ENCODE measurements at regions not wholly inside any gene's neighbourhood (a gene's known extent, or its start where the extent isn't known, plus 50 kb on each side); places are given as distances from the start of the nearest gene placed in this dataset.

- Histone ChIP-seq H3K9me1 (replicated peaks; ENCODE audit: control insufficient read depth, extremely low read depth, insufficient read depth, low read length) (no peaks in the 10 kb centered on the region), H3K9me3 (replicated peaks; ENCODE audit: control insufficient read depth, insufficient read depth, low read length) (peaks cover 3% of the 10 kb centered on the region), H3K9ac (replicated peaks; ENCODE audit: extremely low read depth, insufficient read depth, low read length) (no peak overlapping the region), H3K4me3 (replicated peaks in 1 of 3; ENCODE audit: insufficient read depth in 1 of 3, low read depth in 1 of 3, low read length in 3 of 3) (no peak overlapping the region), H3K4me2 (ENCODE audit: insufficient read depth, low read length) (no peak overlapping the region), H3K79me2 (ENCODE audit: control insufficient read depth, insufficient read depth, low read length) (no peaks in the 10 kb centered on the region), H4K20me1 (replicated peaks; ENCODE audit: control insufficient read depth, extremely low read depth, insufficient read depth, low read length) (no peaks in the 10 kb centered on the region), H3K4me1 (ENCODE audit: control insufficient read depth, extremely low read depth, insufficient read depth, low read length) (no peaks in the 10 kb centered on the region), H3K27me3 (ENCODE audit: control insufficient read depth in 2 of 2, insufficient read depth in 2 of 2, low read length in 2 of 2) (no peaks in the 10 kb centered on the region), H3K36me3 (ENCODE audit: control insufficient read depth in 2 of 2, extremely low read depth in 1 of 2, insufficient read depth in 2 of 2, low read length in 2 of 2) (no peaks in the 10 kb centered on the region), H2AFZ (ENCODE audit: low read depth, low read length) (no peak overlapping the region), H3K27ac (ENCODE audit: insufficient read depth, low read depth, low read length) (no peak overlapping the region)
- DNase-seq (ENCODE audit: low read depth, low spot score) (no peak), FAIRE-seq (no peak)
- TF ChIP-seq EZH2 (IDR thresholded peaks at IDR 0.05; ENCODE audit: borderline replicate concordance, low read depth, low read length, severe bottlenecking) (no peak), POLR2AphosphoS5 (IDR thresholded peaks at IDR 0.05; ENCODE audit: insufficient read depth, low read depth, low read length) (no peak), MAX (IDR thresholded peaks at IDR 0.05; ENCODE audit: insufficient read depth, insufficient read length) (no peak), GATA2 (IDR thresholded peaks at IDR 0.05; ENCODE audit: insufficient read depth, insufficient read length, low read depth, low read length) (no peak), POLR2A (IDR thresholded peaks at IDR 0.05; ENCODE audit: low read depth, low read length) (no peak), CTCF (IDR thresholded peaks at IDR 0.05; ENCODE audit: extremely low read depth in 1 of 2, insufficient read depth in 1 of 2, low read depth in 1 of 2, low read length in 2 of 2) (no peak), JUN (IDR thresholded peaks at IDR 0.05; ENCODE audit: borderline replicate concordance, insufficient read depth, insufficient read length, low read depth) (no peak)
- CTCF ChIA-PET, result no interaction called here
- POLR2A ChIA-PET, result no interaction called here
- intact Hi-C loops (cut with micrococcal nuclease), result no loop called here
- dilution Hi-C loops (cut with MboI; ENCODE audit: extremely low pct_ligation_motif_present, low sequenced_read_pairs), result no loop called here
- no TSS peak for BruUV-seq (replicated peaks)
These were observed 348.3 kb downstream of the ICE1 start for GRCh38 chr5:5770825-5771224.
